PC-3 (cell line): ENCODE measurements at regions not wholly inside any gene's neighbourhood (a gene's known extent, or its start where the extent isn't known, plus 50 kb on each side); places are given as distances from the start of the nearest gene placed in this dataset.

ENCODE experiments used
- ATAC-seq: fragments of 200-7000 bp; cut with Tn5 transposase; 2 replicates; pipeline ENCODE4 v1.9.1; 2020; ENCODE audit warnings: mild to moderate bottlenecking, moderate library complexity
- BruUV-seq: library from RNA; stranded (reverse); fragments of 400-500 nt; replicated peaks from 2 replicates; lab custom pipeline; 2021; lab: Mats Ljungman, UMichigan
- CTCF ChIA-PET: fragments of 300-600 bp; sonication (Branson Sonifier 250); formaldehyde crosslinking; loops from one replicate; lab custom pipeline; 2022; ENCODE audit warnings: antibody characterized with exemption; lab: Charles Lee
- POLR2A ChIA-PET: fragments of 300-600 bp; sonication (Branson Sonifier 250); formaldehyde crosslinking; loops from one replicate; lab custom pipeline; 2022; ENCODE audit warnings: antibody characterized with exemption; ENCODE audit not compliant: unreplicated experiment; lab: Charles Lee
- DNase-seq: peaks from one replicate; pipeline ENCODE4 v3.0.0-alpha.2; 2015
- H2AFZ ChIP-seq: fragments of 300-600 bp; sonication (generic); 2 replicates; pipeline ENCODE4 v1.6.0; 2016; ENCODE audit warnings: antibody characterized with exemption, low read length
- H3F3A ChIP-seq: fragments of 300-600 bp; sonication (generic); one replicate; pipeline ENCODE4 v1.6.0; 2017; ENCODE audit warnings: antibody characterized with exemption, low read length, control low read depth, mild to moderate bottlenecking; ENCODE audit not compliant: unreplicated experiment
- H3K27ac ChIP-seq: fragments of 300-600 bp; sonication (generic); 2 replicates; pipeline ENCODE4 v1.5.1; 2016; ENCODE audit warnings: mild to moderate bottlenecking, low read length
- H3K27me3 ChIP-seq: fragments of 300-600 bp; sonication (generic); 2 replicates; pipeline ENCODE4 v1.6.1; 2016; ENCODE audit warnings: low read length, mixed read lengths
- H3K36me3 ChIP-seq: fragments of 300-600 bp; sonication (generic); 2 replicates; pipeline ENCODE4 v1.6.1; 2016; ENCODE audit warnings: low read depth, mixed run types, low read length, mixed read lengths
- H3K4me1 ChIP-seq: fragments of 300-600 bp; sonication (generic); 2 replicates; pipeline ENCODE4 v1.5.1; 2016; ENCODE audit warnings: low read length; ENCODE audit not compliant: insufficient read depth
- H3K4me2 ChIP-seq: fragments of 300-600 bp; sonication (generic); 2 replicates; pipeline ENCODE4 v1.6.0; 2016; ENCODE audit warnings: low read length
- H3K4me3 ChIP-seq: fragments of 300-600 bp; sonication (generic); 2 replicates; pipeline ENCODE4 v1.5.1; 2016; ENCODE audit warnings: mild to moderate bottlenecking, low read length, mixed read lengths
- H3K79me2 ChIP-seq: fragments of 300-600 bp; sonication (generic); 2 replicates; pipeline ENCODE4 v1.6.1; 2017; ENCODE audit warnings: low read length, mixed read lengths
- H3K9ac ChIP-seq: fragments of 300-600 bp; sonication (generic); 2 replicates; pipeline ENCODE4 v1.6.0; 2016; ENCODE audit warnings: mild to moderate bottlenecking, low read length
- H3K9me2 ChIP-seq: fragments of 300-600 bp; sonication (generic); replicated peaks from 2 replicates; pipeline ENCODE4 v1.6.1; 2016; ENCODE audit warnings: mixed run types, low read length, mixed read lengths
- H3K9me3 ChIP-seq: fragments of 300-600 bp; sonication (generic); 2 replicates; pipeline ENCODE4 v1.6.1; 2016; ENCODE audit warnings: low read length, mixed read lengths
- H4K20me1 ChIP-seq: fragments of 300-600 bp; sonication (generic); 2 replicates; pipeline ENCODE4 v1.6.1; 2016; ENCODE audit warnings: low read length, mixed read lengths
- EZH2 ChIP-seq: fragments of 300-600 bp; sonication (generic); IDR thresholded peaks from one replicate; pipeline ENCODE4 v1.6.1; 2017; ENCODE audit warnings: antibody characterized with exemption, mild to moderate bottlenecking, low read length; ENCODE audit not compliant: unreplicated experiment
- EZH2phosphoT487 ChIP-seq: fragments of 300-600 bp; sonication (generic); IDR thresholded peaks from 2 replicates; pipeline ENCODE4 v1.6.1; 2018; ENCODE audit warnings: mild to moderate bottlenecking, antibody characterized with exemption, low read length, borderline replicate concordance
- intact Hi-C: fragments of 100-400 bp; cut with micrococcal nuclease; formaldehyde crosslinking; loops from 2 replicates; pipeline ENCODE4 v1.9.0; 2023
- TF ChIP-seq, protein P1 (sequence below): fragments of 300-600 bp; sonication (generic); conservative IDR thresholded peaks from 2 replicates; pipeline ENCODE4 v1.5.1; 2017; ENCODE audit warnings: antibody characterized with exemption, low read depth, mild to moderate bottlenecking, low read length

GRCh38 chr20:7617797-7618196 lies 322.5 kb downstream of the HAO1 start:
- CTCF ChIA-PET = no interaction called here
- H3K4me3 ChIP-seq = no peak overlapping the region
- H3K27me3 ChIP-seq = no peaks in the 10 kb centered on the region
- no peaks in the 10 kb centered on the region for H3K79me2 ChIP-seq
- ATAC-seq (no peak), DNase-seq (no peak)
- H4K20me1 ChIP-seq = no peaks in the 10 kb centered on the region
- H3K27ac ChIP-seq = no peak overlapping the region
- no peak overlapping the region for H3K4me2 ChIP-seq
- POLR2A ChIA-PET = no interaction called here
- H3K9ac ChIP-seq = no peak overlapping the region
- intact Hi-C loops = no loop called here
- H3K9me3 ChIP-seq = no peaks in the 10 kb centered on the region
- no peaks in the 10 kb centered on the region for H3K36me3 ChIP-seq
- TF ChIP-seq, protein P1, sequence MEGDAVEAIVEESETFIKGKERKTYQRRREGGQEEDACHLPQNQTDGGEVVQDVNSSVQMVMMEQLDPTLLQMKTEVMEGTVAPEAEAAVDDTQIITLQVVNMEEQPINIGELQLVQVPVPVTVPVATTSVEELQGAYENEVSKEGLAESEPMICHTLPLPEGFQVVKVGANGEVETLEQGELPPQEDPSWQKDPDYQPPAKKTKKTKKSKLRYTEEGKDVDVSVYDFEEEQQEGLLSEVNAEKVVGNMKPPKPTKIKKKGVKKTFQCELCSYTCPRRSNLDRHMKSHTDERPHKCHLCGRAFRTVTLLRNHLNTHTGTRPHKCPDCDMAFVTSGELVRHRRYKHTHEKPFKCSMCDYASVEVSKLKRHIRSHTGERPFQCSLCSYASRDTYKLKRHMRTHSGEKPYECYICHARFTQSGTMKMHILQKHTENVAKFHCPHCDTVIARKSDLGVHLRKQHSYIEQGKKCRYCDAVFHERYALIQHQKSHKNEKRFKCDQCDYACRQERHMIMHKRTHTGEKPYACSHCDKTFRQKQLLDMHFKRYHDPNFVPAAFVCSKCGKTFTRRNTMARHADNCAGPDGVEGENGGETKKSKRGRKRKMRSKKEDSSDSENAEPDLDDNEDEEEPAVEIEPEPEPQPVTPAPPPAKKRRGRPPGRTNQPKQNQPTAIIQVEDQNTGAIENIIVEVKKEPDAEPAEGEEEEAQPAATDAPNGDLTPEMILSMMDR = no peak
- TF ChIP-seq EZH2 (no peak), EZH2phosphoT487 (no peak)
- no peaks in the 10 kb centered on the region for H3K4me1 ChIP-seq
- no peaks in the 10 kb centered on the region for H3K9me2 ChIP-seq
- no TSS peak for BruUV-seq
- H3F3A ChIP-seq = no peaks in the 10 kb centered on the region
- H2AFZ ChIP-seq = no peak overlapping the region

- intact Hi-C loops = no loop called here
- BruUV-seq = no TSS peak
- Histone ChIP-seq H3K9me2 (no peaks in the 10 kb centered on the region), H3K4me1 (peaks cover 7% of the 10 kb centered on the region), H2AFZ (no peak overlapping the region), H3K9me3 (no peaks in the 10 kb centered on the region), H3K27ac (no peak overlapping the region), H3K4me3 (no peak overlapping the region), H3K9ac (no peak overlapping the region), H3K36me3 (no peaks in the 10 kb centered on the region), H3K79me2 (no peaks in the 10 kb centered on the region), H3K4me2 (no peak overlapping the region), H4K20me1 (no peaks in the 10 kb centered on the region), H3K27me3 (no peaks in the 10 kb centered on the region), H3F3A (peaks cover 4% of the 10 kb centered on the region)
- DNase-seq (no peak), ATAC-seq (no peak)
- ChIA-PET POLR2A (no interaction called here), CTCF (no interaction called here)
- TF ChIP-seq EZH2phosphoT487 = no peak
- TF ChIP-seq, protein P1 = no peak
- TF ChIP-seq EZH2 = no peak
These were observed 317.8 kb downstream of the HAO1 start for GRCh38 chr20:7622399-7622961.

DNA sequence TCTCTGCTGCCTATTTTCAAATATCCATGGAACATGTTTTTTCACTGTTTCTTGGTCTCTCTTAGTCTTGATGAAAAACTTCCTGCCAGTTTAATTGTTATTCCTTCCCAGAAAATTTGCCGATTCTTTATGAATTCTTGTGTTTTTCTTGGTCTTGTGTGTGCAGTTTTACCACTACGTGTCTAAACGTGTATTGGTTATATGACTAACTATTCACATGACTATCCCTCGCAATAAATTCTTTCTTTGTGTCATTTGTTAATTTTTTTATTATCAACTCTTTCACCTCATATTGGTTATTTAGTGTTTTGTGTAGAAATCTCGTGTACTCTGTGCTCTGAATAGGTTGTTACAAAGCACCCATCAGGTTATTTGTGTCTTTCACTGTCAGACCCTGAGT lies 315.4 kb downstream of the HAO1 start:
- Histone ChIP-seq H3F3A (peaks cover 6% of the 10 kb centered on the region), H3K27me3 (no peaks in the 10 kb centered on the region), H3K27ac (no peak overlapping the region), H3K36me3 (no peaks in the 10 kb centered on the region), H3K9me3 (no peaks in the 10 kb centered on the region), H3K4me3 (no peak overlapping the region), H3K79me2 (no peaks in the 10 kb centered on the region), H3K9ac (no peak overlapping the region), H3K4me2 (no peak overlapping the region), H3K4me1 (peaks cover 31% of the 10 kb centered on the region), H2AFZ (no peak overlapping the region), H4K20me1 (no peaks in the 10 kb centered on the region), H3K9me2 (no peaks in the 10 kb centered on the region)
- POLR2A ChIA-PET = no interaction called here
- BruUV-seq = no TSS peak
- ATAC-seq (no peak), DNase-seq (no peak)
- CTCF ChIA-PET = no interaction called here
- TF ChIP-seq EZH2 (no peak), EZH2phosphoT487 (no peak)
- intact Hi-C loops = no loop called here
